Small intestine (tissue), 7 donors: ENCODE measurements at regions not wholly inside any gene's neighbourhood (a gene's known extent, or its start where the extent isn't known, plus 50 kb on each side); places are given as distances from the start of the nearest gene placed in this dataset.
A peak's percentile ranks its signal among the peaks of the same experiment; 100 is the strongest.
"Not testable (repeated sequence)": the region's sequence is repeated elsewhere in the genome, so short reads cannot be mapped to it uniquely, and the experiment has no call there.

ENCODE experiments used
- DNase-seq, 2 donors: peaks; one replicate each; pipeline versions ENCODE4 v3.0.0 to v3.0.0-alpha.2; 2013
- FAIRE-seq: peaks from 2 replicates; lab custom pipeline; 2012; peaks lifted over from hg19 to GRCh38; lab: Jason Lieb, UNC
- H3K27ac ChIP-seq, 3 donors: one replicate each; pipeline ENCODE4 v1.5.1; 2013; ENCODE audit warnings: low read length in 2 of 3, mild to moderate bottlenecking in 2 of 3, control low read depth in 1 of 3, inconsistent platforms in 1 of 3, low read depth in 1 of 3, moderate library complexity in 1 of 3
- H3K27me3 ChIP-seq, 3 donors: one replicate each; pipeline ENCODE4 v1.6.1; 2013; ENCODE audit warnings: low read length in 3 of 3, inconsistent platforms in 1 of 3; ENCODE audit not compliant: control insufficient read depth in 3 of 3, insufficient read depth in 3 of 3
- H3K36me3 ChIP-seq, 3 donors: one replicate each; pipeline ENCODE4 v1.6.1; 2013; ENCODE audit warnings: low read length in 3 of 3, inconsistent platforms in 1 of 3, low read depth in 1 of 3, mild to moderate bottlenecking in 1 of 3, moderate library complexity in 1 of 3; ENCODE audit not compliant: control insufficient read depth in 3 of 3, insufficient read depth in 2 of 3
- H3K4me1 ChIP-seq, 3 donors: one replicate each; pipeline ENCODE4 v1.6.1; 2013; ENCODE audit warnings: low read length in 2 of 3, inconsistent platforms in 1 of 3, low read depth in 1 of 3, mild to moderate bottlenecking in 1 of 3, moderate library complexity in 1 of 3; ENCODE audit not compliant: control insufficient read depth in 3 of 3, insufficient read depth in 2 of 3
- H3K4me3 ChIP-seq, 3 donors: one replicate each; pipeline ENCODE4 v1.5.1; 2013; ENCODE audit warnings: low read length in 3 of 3, control low read depth in 1 of 3, inconsistent platforms in 1 of 3, low read depth in 1 of 3, mild to moderate bottlenecking in 1 of 3, moderate library complexity in 1 of 3
- H3K9me3 ChIP-seq, 2 donors: one replicate each; pipeline ENCODE4 v1.6.1; 2013; ENCODE audit warnings: low read depth in 1 of 2, low read length in 1 of 2; ENCODE audit not compliant: control insufficient read depth in 2 of 2, insufficient read depth in 1 of 2
- WGBS, 3 donors: extraction: QIAGEN DNeasy Blood & Tissue Kit; methylation state at CpG; one replicate each; pipeline ENCODE4 v1.1.7; 2013; 5-methylcytosine and 5-hydroxymethylcytosine counted together
- donor health status: healthy with polysubstance abuse.
- donor health status: control.
- donor health status: control.
- donor health status: Bipolar disorder and iron deficiency.
- donor health status: healthy.

GRCh38 chr15:96205588-96205987 is 124.9 kb upstream of the NR2F2 start:
- WGBS, 3 donors: 100% methylated on average over 1 of the region's 1 CpG
- FAIRE-seq: not testable (repeated sequence)

GRCh38 chr15:96207377-96208006 is 123.0 kb upstream of the NR2F2 start:
- no peak for DNase-seq
- FAIRE-seq: no peak
- peaks cover 0 to 6% (median 0%) of the 10 kb centered on the region in 3 donors for H3K4me1 ChIP-seq
- H3K9me3 ChIP-seq: peaks cover 0 to 9% of the 10 kb centered on the region in 2 donors
- H3K36me3 ChIP-seq: no peaks in the 10 kb centered on the region
- no peak overlapping the region for H3K27ac ChIP-seq
- no peak overlapping the region for H3K4me3 ChIP-seq
- no peaks in the 10 kb centered on the region for H3K27me3 ChIP-seq
- WGBS, 3 donors: 82 to 90% (median 85%) methylated on average over 2 of the region's 2 CpGs

More at GRCh38 chr15:96205588-96205987, 124.9 kb upstream of the NR2F2 start:
- H3K36me3 ChIP-seq, H3K27me3 ChIP-seq, H3K27ac ChIP-seq, DNase-seq, H3K9me3 ChIP-seq, H3K4me3 ChIP-seq, H3K4me1 ChIP-seq: not testable (repeated sequence)

GRCh38 chr15:96209285-96209735 is 121.2 kb upstream of the NR2F2 start:
- Histone ChIP-seq H3K4me3 (no peak overlapping the region), H3K4me1 (peaks cover 0 to 6% (median 0%) of the 10 kb centered on the region in 3 donors), H3K27me3 (no peaks in the 10 kb centered on the region), H3K9me3 (peaks cover 0 to 9% of the 10 kb centered on the region in 2 donors), H3K27ac (peak overlapping the region in 1 of 3 donors; percentile 81), H3K36me3 (no peaks in the 10 kb centered on the region)
- DNase-seq: peak; percentile 83 to 88
- 16 to 65% (median 29%) methylated on average over 8 of the region's 8 CpGs for WGBS, 3 donors
- no peak for FAIRE-seq

GRCh38 chr15:96213045-96213444 is 117.5 kb upstream of the NR2F2 start:
- H3K27ac ChIP-seq: no peak overlapping the region
- H3K9me3 ChIP-seq: peaks cover 0 to 9% of the 10 kb centered on the region in 2 donors
- H3K4me1 ChIP-seq: peaks cover 0 to 6% (median 0%) of the 10 kb centered on the region in 3 donors
- no peaks in the 10 kb centered on the region for H3K27me3 ChIP-seq
- H3K36me3 ChIP-seq: no peaks in the 10 kb centered on the region
- no peak for FAIRE-seq
- no peak overlapping the region for H3K4me3 ChIP-seq
- WGBS, 3 donors: 56 to 84% (median 69%) methylated on average over 2 of the region's 2 CpGs
- DNase-seq: no peak

GRCh38 chr15:96213896-96214295 is 116.6 kb upstream of the NR2F2 start:
- Histone ChIP-seq H3K27ac (no peak overlapping the region), H3K27me3 (no peaks in the 10 kb centered on the region), H3K4me1 (peaks cover 0 to 5% (median 0%) of the 10 kb centered on the region in 3 donors), H3K4me3 (no peak overlapping the region), H3K36me3 (no peaks in the 10 kb centered on the region), H3K9me3 (peaks cover 0 to 9% of the 10 kb centered on the region in 2 donors)
- no peak for FAIRE-seq
- no peak for DNase-seq
- 79 to 92% (median 83%) methylated on average over 4 of the region's 4 CpGs for WGBS, 3 donors

GRCh38 chr15:96216481-96216880 is 114.0 kb upstream of the NR2F2 start:
- H3K27me3 ChIP-seq, H3K27ac ChIP-seq, H3K9me3 ChIP-seq, FAIRE-seq, H3K36me3 ChIP-seq, DNase-seq, H3K4me1 ChIP-seq, H3K4me3 ChIP-seq: not testable (repeated sequence)
- no CpG with 5 or more reads among the region's 1 CpG for WGBS, 3 donors

GRCh38 chr15:96217983-96218382 is 112.5 kb upstream of the NR2F2 start:
- Histone ChIP-seq H3K4me3 (no peak overlapping the region), H3K27ac (no peak overlapping the region), H3K4me1 (no peaks in the 10 kb centered on the region), H3K36me3 (no peaks in the 10 kb centered on the region), H3K27me3 (no peaks in the 10 kb centered on the region), H3K9me3 (no peaks in the 10 kb centered on the region)
- WGBS, 3 donors: 83 to 94% (median 89%) methylated on average over 1 of the region's 1 CpG
- no peak for FAIRE-seq
- no peak for DNase-seq

- Histone ChIP-seq H3K4me3 (no peak overlapping the region), H3K9me3 (no peaks in the 10 kb centered on the region), H3K27ac (no peak overlapping the region), H3K36me3 (no peaks in the 10 kb centered on the region), H3K27me3 (no peaks in the 10 kb centered on the region), H3K4me1 (no peaks in the 10 kb centered on the region)
- DNase-seq (no peak), FAIRE-seq (no peak)
- 78 to 87% (median 85%) methylated on average over 5 of the region's 5 CpGs for WGBS, 3 donors
Measured at GRCh38 chr15:96218623-96219455, 111.7 kb upstream of the NR2F2 start.
